ENCODE measurements at regions not wholly inside any gene's neighbourhood (a gene's known extent, or its start where the extent isn't known, plus 50 kb on each side); places are given as distances from the start of the nearest gene placed in this dataset.
"Not testable (repeated sequence)": the region's sequence is repeated elsewhere in the genome, so short reads cannot be mapped to it uniquely, and the experiment has no call there.

DNA sequence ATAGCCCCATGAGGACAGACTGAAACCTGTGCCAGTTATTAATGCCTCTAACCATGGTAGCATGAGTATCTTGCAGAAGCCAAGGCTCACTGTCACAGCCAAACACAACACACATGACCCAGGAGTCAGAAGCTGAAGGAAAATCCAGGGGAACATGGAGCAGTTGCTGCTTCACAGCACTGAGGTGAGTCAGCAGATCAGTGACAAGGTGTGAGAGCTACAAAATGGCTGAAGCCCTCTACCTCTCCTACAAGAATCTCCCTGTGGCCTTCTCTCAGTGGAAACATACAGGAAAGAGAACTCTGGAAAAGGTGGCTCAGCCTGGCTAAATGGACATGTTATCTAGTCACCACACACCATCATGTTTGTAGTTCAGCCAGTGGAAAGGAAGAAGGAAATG, 93.5 kb downstream of the NAB1 start:
- no peak for DNase-seq (ENCODE audit: low read depth)

- no peak for DNase-seq (ENCODE audit: low read depth)
Measured at GRCh38 chr2:190744041-190744440, 95.2 kb downstream of the NAB1 start.

DNA sequence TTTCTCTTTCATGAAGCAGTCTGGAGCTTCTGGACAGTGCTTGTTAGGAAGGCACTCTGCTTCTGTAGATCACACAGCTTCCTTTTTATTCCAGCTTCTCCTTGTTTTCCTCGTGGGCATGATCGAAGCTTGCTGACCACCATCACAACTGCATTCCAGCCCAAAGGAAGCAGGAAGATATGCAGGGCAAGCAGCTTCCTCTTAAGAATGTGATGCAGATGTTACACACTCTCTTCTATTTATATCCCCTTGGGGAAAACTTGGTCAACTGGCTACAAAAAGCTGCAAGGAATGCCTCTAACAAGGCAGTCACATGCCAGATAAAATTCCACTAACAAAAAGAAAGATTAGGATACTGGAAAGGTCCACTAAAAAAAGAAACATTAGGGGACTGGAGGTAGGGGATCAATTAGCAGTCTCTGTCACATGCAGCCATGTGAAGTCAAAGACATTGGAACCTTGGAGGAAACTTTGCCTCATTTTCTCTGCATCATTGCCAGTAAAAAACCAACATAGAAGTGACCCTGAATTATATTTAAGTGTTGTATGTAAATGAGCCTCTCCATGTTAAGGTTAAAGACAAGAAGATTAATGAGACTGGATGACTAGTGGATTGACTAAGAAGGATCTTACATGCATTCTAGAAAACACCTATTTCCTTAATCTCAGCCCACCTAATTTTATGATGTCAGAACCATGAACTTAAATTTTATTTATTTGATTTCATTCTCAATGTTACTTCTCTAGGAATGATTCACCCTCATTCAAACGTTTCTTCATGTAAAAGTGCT, 98.3 kb downstream of the NAB1 start:
- DNase-seq (ENCODE audit: low read depth), result no peak

DNA sequence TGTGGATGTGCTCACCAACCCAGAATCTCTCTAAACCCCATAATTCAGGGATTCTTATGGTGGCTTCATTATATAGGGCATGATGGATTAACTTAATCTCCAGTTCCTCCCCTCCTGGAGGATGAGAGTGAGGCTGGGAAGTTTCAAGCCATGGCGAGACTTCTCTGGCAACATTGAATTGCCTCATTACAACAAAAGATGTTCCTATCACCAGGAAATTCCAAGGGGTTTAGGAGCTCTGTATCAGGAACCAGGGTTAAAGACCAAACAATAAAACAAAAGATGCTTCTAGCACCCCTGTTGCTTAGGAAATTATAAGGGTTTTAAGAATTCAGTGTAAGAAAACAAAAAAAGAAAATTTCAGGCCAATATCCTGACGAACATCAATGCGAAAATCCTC, 100.1 kb downstream of the NAB1 start:
- DNase-seq (ENCODE audit: low read depth), result no peak

GRCh38 chr2:190755772-190756415, 107.0 kb downstream of the NAB1 start:
- no peak for DNase-seq (ENCODE audit: low read depth)

- DNase-seq (ENCODE audit: low read depth), result no peak
Measured at GRCh38 chr2:190759749-190760213, 110.9 kb downstream of the NAB1 start.

- not testable (repeated sequence) for DNase-seq (ENCODE audit: low read depth)
Measured at GRCh38 chr2:190760353-190761150, 111.7 kb downstream of the NAB1 start.

- not testable (repeated sequence) for DNase-seq (ENCODE audit: low read depth)
Measured at GRCh38 chr2:190761216-190761615, 112.3 kb downstream of the NAB1 start.

DNA sequence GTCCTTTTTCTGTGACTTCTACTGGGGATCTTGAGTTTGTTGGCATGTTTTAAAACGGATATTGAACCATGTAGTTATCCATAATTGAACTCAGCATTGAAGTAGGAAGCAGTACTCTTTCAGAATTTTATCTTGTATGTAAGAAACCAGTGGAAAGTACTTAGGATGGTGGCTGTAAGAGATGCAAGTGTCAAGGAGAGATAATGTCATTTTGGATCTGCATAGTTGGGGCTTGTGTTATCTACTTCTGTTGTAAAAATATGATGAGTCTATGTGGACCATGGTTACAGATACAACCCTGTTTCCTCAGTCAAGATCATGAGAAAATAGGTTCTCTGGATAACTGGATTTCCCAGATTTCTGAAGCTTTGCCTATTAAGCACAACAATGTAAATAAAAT, 113.7 kb downstream of the NAB1 start:
- DNase-seq (ENCODE audit: low read depth), result no peak

GRCh38 chr2:190763100-190763499, 114.2 kb downstream of the NAB1 start:
- no peak for DNase-seq (ENCODE audit: low read depth)

DNA sequence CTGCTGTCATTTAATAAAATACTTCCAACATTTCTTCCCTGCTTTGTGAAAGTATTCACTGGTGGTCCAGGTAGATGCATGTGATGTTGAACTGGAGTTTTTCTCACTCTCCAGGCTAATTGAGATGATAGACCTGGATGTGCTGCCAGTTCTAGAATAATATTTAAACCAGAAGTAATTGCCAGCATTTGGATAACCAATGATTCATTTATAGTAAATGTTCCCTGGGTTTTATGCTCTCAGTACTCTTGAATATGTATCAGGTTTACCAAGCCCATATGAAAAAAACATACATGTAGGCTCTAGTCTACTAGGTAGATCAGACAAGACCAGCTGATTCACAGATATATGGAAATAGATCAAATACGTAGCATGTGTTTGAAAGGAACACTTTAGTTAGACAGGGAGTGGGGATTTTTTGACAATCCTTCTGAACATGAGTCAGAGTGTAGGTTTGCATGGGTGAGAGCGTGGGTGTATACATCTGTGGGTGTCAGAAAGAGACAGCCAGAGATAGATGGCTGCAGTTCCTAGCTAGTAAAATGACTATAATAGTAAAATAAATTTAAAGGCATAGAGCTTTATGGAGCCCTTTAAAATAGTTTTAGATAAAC, 115.1 kb downstream of the NAB1 start:
- DNase-seq (ENCODE audit: low read depth), result no peak

DNA sequence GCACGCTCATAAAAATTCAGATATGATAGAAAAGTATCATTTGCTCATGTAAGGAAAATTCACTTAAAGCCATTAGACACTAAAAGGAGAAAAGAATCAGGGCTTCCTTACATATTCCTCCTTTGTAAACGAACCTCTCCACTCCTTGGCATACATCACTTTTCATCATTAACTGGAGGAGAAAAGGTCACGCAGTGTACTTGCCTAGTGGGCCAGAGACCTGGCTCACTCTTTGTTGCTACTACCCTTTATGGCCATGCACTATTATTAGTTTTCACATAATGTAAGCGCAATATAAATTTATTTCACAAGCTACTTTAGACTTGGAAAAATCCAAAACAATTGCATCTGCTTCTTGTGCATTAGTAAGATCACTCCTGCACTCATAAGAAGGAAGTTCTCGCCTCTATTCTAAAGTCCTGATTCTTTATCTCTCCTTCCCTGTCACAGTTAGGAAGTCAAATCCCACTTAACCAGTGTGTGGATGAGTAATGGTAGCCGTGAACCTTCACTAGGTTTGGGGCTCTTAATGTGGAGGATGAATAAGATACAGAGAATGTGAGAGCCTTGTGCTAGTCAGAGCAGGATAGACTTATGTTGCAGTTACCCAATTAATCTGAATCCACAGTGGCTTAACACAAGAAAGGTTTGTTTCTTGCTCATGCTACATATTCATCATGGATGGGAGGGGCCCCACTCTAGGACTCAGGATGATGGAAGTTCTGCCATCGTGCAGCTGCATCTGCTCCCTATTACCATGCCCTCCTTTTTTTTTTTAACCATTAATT, 115.0 kb upstream of the GLS start:
- no peak for DNase-seq (ENCODE audit: low read depth)

DNA sequence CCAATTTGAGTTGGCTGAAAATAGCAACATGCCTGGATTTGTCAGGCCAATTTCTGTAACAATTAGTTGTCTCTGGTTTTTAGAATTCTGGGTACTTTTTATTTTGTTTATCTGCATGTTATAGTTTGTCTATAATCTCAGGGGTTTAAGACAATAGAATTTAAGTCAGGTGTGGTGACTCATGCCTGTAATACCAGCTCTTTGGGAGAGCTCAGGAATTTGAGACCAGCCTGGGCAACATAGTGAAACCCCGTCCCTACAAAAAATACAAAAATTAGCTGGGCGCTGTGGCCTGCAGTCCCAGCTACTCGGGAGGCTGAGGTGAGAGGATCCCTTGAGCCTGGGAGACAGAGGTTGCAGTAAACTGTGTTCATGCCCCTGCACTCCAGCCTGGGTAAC, 114.4 kb upstream of the GLS start:
- DNase-seq (ENCODE audit: low read depth), result no peak

- no peak for DNase-seq (ENCODE audit: low read depth)
Measured at GRCh38 chr2:190766595-190766994, 114.0 kb upstream of the GLS start.

DNA sequence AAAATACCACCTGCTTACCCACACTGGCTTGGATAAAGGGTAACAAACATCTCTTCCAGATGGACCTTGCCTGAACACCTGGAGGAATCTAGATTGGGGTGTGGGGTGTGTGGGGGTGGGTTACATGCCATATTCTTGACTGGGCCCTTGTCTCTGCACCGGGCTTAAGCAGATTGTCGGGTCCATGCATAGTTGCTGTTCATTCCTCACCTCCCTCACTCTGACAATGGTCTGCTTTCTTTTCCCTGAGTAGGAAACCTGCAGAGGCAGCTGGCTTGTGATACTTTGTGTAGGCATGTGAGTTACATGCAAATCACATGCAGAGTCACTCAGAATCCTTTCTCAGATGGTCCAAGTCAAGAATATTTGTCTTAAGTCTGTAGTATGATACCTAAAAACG, 112.8 kb upstream of the GLS start:
- DNase-seq (ENCODE audit: low read depth), result no peak

- DNase-seq (ENCODE audit: low read depth), result no peak
Measured at GRCh38 chr2:190769258-190769657, 111.4 kb upstream of the GLS start.

- DNase-seq (ENCODE audit: low read depth), result no peak
Measured at GRCh38 chr2:190771726-190772125, 108.9 kb upstream of the GLS start.

DNA sequence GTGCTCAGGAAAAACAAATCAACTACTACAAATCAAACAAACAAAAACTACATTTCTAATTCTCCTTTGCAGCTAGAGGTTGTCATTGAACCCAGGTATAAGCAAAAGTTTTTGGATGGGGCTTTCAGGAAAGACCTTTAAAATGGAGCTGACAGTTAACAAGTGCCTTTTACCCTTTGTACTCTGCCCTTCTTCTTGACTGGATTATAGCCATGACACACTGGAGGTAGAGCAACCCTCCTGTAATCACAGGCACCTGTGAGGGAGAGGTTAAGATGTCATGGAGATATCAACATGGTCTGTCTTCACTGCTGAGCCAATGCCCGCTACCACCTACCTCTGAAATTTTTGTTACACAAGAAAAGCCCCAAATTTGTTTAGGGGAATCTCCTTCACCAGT, 100.0 kb upstream of the GLS start:
- no peak for DNase-seq (ENCODE audit: low read depth)

DNA sequence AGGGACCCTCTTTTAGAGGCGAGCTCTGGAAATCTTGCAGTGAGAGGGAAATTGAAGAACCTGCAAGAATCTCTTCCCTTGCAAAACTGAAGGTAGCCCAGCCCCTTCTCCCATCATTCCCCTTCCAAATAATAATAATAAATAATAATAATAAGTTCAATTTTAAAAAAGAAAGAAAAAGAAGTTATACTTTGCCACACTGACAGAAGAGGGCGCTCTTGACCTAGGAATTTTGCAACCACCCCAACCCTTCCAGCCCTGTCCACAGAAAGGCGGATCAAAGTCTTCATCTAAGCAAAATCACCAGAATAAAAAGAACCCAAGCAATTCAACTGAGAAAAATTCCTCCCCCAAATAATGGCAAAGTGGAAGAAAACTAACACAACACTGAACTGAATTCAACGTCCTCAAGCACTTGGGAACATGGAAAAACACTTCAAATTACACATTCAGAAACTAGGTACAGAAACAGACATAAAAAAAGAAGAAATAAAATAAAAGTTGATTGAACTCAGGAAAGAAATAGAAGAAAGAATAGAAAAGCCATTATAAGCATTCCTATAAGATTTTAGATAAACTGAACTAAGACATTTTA, 98.9 kb upstream of the GLS start:
- peak; percentile 25 for DNase-seq (ENCODE audit: low read depth)

DNA sequence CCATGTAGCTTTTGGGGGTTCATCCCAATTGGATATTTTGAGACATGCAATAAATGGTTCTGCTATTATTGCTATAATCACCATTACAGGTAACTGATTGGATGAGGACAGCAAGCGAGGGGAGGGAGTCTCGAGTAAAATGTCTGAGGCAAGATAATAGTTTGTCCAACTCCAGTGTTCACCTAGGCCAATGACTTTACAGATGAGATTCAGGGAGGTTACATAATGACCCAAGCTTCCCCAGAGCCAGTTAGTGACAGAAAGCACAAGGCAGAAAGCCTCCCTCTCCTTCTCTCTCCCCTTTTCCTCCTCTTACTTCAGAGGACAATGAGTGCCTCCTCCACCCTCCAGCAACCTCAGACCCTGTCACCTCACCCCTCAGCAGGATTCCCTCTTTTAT, 98.4 kb upstream of the GLS start:
- DNase-seq (ENCODE audit: low read depth), result no peak

All from stimulated activated CD8-positive, alpha-beta memory T cell treated with anti-CD3 and anti-CD28 coated beads, Interleukin-12 subunit alpha, Interleukin-12 subunit beta, amount 100 ng/mL, for 1 hour (primary cell).